ENCODE measurements at regions not wholly inside any gene's neighbourhood (a gene's known extent, or its start where the extent isn't known, plus 50 kb on each side); places are given as distances from the start of the nearest gene placed in this dataset.

DNA sequence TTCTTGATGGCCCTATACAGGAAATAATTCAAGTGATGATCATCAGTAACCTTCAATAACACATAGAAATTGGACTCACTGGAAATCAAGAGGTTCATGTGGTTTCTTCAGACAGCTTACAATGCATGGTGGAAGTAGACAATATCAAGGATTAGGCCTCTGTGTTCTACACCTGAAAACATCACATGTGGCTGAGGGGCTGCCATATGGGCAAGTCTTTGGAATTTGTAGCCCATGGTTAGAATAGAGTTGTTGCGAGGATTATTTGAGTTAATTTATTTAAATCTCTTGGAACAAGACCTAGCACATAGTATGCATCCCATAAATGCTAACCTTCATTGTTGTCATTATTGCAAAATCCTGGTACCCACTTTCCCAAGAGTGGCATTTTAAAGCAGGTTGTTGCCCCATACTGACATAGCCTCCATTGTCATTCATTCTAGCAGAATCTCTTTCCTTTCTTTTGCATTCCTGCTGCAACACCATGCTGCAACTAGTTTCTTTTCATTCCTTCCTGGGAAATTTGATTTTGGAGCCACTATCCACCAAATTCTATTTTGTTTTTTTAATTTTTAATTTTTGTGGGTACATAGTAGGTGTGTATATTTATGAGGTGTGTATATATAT, 352.7 kb upstream of the NAV3 start:
- POLR2A ChIA-PET = no interaction called here

DNA sequence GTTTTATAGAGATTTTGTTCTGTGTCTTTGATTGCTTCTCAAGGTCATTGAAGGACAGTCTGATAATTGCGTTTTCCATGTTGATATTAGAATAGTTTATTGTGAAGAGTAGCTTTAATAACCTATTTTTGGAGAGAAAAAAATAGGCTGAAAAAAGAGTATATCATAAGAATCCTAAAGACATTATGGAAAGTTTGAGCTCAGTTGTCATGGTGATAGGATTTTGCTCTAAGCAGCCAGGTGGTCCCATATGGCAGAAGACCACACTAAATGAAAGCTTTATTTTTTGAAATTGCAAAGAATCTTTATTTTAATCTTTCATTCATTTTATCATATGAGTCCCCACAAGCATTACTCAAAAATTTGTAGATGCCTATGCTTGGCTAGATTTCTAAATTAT, 358.9 kb upstream of the NAV3 start:
- ChIA-PET POLR2A (no interaction called here), CTCF (interaction anchor here (0.6 kb wide), 1 partner anchor 237 kb away, joined by 3 read pairs; no protein-coding TSS in a partner anchor)
- no peaks in the 10 kb centered on the region for H3K4me1 ChIP-seq (ENCODE audit: control insufficient read depth, insufficient read depth, low read length)
- H3K4me3 ChIP-seq (ENCODE audit: low read depth, low read length) = no peak overlapping the region
- H3K9me3 ChIP-seq (ENCODE audit: control insufficient read depth, insufficient read depth, low read depth, low read length) = no peaks in the 10 kb centered on the region
- TF ChIP-seq ZNF621 (tag by site-specific recombination; IDR thresholded peaks at IDR 0.05) = no peak
- no peak for TF ChIP-seq ZSCAN30 (tag by site-specific recombination; IDR thresholded peaks at IDR 0.05)
- no peak for TF ChIP-seq ZNF658 (tag by site-specific recombination; IDR thresholded peaks at IDR 0.05)
- TF ChIP-seq ZNF626 (tag by site-specific recombination; IDR thresholded peaks at IDR 0.05) = no peak
- no peak for TF ChIP-seq KLF9 (tag by site-specific recombination; IDR thresholded peaks at IDR 0.05; ENCODE audit: low read depth)
- TF ChIP-seq ZNF274 (IDR thresholded peaks at IDR 0.05; ENCODE audit: low read length) = no peak
- no peak for TF ChIP-seq ZNF274 (tag by site-specific recombination; IDR thresholded peaks at IDR 0.05; ENCODE audit: borderline replicate concordance)
- no peak for TF ChIP-seq GLI4 (tag by site-specific recombination; IDR thresholded peaks at IDR 0.05)
- TF ChIP-seq, protein P1, sequence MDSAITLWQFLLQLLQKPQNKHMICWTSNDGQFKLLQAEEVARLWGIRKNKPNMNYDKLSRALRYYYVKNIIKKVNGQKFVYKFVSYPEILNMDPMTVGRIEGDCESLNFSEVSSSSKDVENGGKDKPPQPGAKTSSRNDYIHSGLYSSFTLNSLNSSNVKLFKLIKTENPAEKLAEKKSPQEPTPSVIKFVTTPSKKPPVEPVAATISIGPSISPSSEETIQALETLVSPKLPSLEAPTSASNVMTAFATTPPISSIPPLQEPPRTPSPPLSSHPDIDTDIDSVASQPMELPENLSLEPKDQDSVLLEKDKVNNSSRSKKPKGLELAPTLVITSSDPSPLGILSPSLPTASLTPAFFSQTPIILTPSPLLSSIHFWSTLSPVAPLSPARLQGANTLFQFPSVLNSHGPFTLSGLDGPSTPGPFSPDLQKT (IDR thresholded peaks at IDR 0.05; ENCODE audit: borderline replicate concordance, low read depth, low read length) = no peak
- no peak for TF ChIP-seq ZNF292 (tag by site-specific recombination; IDR thresholded peaks at IDR 0.05; ENCODE audit: borderline replicate concordance, low read depth)
- H3K36me3 ChIP-seq (ENCODE audit: control insufficient read depth in 2 of 2, insufficient read depth in 1 of 2, low read length in 2 of 2) = no peaks in the 10 kb centered on the region
- H3K27ac ChIP-seq (ENCODE audit: extremely low read depth, low read depth, low read length) = no peak overlapping the region

More for the DNA sequence above, 352.7 kb upstream of the NAV3 start:
- H3K4me1 ChIP-seq (ENCODE audit: control insufficient read depth, insufficient read depth, low read length) = no peaks in the 10 kb centered on the region
- TF ChIP-seq, protein P2, sequence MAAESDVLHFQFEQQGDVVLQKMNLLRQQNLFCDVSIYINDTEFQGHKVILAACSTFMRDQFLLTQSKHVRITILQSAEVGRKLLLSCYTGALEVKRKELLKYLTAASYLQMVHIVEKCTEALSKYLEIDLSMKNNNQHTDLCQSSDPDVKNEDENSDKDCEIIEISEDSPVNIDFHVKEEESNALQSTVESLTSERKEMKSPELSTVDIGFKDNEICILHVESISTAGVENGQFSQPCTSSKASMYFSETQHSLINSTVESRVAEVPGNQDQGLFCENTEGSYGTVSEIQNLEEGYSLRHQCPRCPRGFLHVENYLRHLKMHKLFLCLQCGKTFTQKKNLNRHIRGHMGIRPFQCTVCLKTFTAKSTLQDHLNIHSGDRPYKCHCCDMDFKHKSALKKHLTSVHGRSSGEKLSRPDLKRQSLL (tag by site-specific recombination; IDR thresholded peaks at IDR 0.05) = no peak
- no peak for TF ChIP-seq TRIM28 (IDR thresholded peaks at IDR 0.05; ENCODE audit: borderline replicate concordance, low read length)
- no peak for TF ChIP-seq ZNF701 (tag by site-specific recombination; IDR thresholded peaks at IDR 0.05)
- no peak for TF ChIP-seq SP2 (tag by site-specific recombination; IDR thresholded peaks at IDR 0.05)
- TF ChIP-seq GLIS2 (tag by site-specific recombination; IDR thresholded peaks at IDR 0.05) = no peak
- no peak for TF ChIP-seq BCL11A (tag by site-specific recombination; IDR thresholded peaks at IDR 0.05; ENCODE audit: low read depth)
- no peak for TF ChIP-seq MYNN (tag by site-specific recombination; IDR thresholded peaks at IDR 0.05; ENCODE audit: borderline replicate concordance)
- TF ChIP-seq ZNF560 (tag by site-specific recombination; IDR thresholded peaks at IDR 0.05; ENCODE audit: borderline replicate concordance) = no peak
- no peak for TF ChIP-seq ZNF658 (tag by site-specific recombination; IDR thresholded peaks at IDR 0.05)
- TF ChIP-seq ZNF114 (tag by site-specific recombination; IDR thresholded peaks at IDR 0.05) = no peak
- TF ChIP-seq ZNF837 (tag by site-specific recombination; IDR thresholded peaks at IDR 0.05) = no peak
- H3K27ac ChIP-seq (ENCODE audit: extremely low read depth, low read depth, low read length) = no peak overlapping the region
- no peak overlapping the region for H3K4me3 ChIP-seq (ENCODE audit: low read depth, low read length)
- H3K36me3 ChIP-seq (ENCODE audit: control insufficient read depth in 2 of 2, insufficient read depth in 1 of 2, low read length in 2 of 2) = no peaks in the 10 kb centered on the region
- no peaks in the 10 kb centered on the region for H3K9me3 ChIP-seq (ENCODE audit: control insufficient read depth, insufficient read depth, low read depth, low read length)
- CTCF ChIA-PET = no interaction called here

DNA sequence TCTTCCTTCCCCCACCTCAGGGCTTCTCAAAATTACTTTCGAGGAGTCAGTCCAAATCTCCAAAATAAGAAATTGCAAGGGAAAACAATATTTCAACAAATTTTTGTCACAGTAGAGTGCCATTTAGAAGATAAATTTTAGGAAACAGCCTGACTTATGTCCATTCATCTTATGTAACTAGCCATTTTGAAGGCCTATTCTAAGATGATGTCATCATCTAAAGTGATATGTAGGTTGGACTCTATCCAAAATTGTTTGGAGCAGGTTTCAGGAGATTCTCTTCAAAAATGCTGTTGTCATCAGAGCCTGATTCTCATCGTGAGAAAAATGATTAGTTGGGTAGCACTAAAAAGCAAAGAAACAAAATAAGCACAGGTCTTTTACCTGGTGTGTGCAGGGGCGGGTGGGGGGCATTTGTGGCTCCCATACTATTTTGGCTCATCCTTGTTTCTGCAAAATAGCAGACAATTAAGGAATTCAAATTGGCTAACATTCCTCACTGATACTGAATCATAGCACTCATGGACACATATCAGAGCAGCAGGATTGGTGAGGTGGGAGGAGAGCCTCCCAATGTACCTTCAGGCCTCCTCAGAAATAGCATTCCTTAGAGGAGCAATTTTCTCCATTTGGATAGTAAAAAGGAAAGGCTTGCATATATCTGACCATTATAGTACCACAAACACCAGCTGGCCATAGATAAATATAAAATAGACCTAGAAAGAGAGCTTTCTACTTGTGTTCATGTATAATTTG, 360.9 kb upstream of the NAV3 start:
- H3K4me1 ChIP-seq (ENCODE audit: control insufficient read depth, insufficient read depth, low read length) = no peaks in the 10 kb centered on the region
- POLR2A ChIA-PET = no interaction called here
- no peaks in the 10 kb centered on the region for H3K9me3 ChIP-seq (ENCODE audit: control insufficient read depth, insufficient read depth, low read depth, low read length)
- CTCF ChIA-PET = no interaction called here
- H3K36me3 ChIP-seq (ENCODE audit: control insufficient read depth in 2 of 2, insufficient read depth in 1 of 2, low read length in 2 of 2) = no peaks in the 10 kb centered on the region
- no peak overlapping the region for H3K27ac ChIP-seq (ENCODE audit: extremely low read depth, low read depth, low read length)
- no peak overlapping the region for H3K4me3 ChIP-seq (ENCODE audit: low read depth, low read length)
- no peak for TF ChIP-seq ZBTB8A (tag by site-specific recombination; IDR thresholded peaks at IDR 0.05)
- no peak for TF ChIP-seq ZNF530 (tag by site-specific recombination; IDR thresholded peaks at IDR 0.05; ENCODE audit: low read depth)
- no peak for TF ChIP-seq ZNF544 (tag by site-specific recombination; IDR thresholded peaks at IDR 0.05)
- TF ChIP-seq ZNF48 (tag by site-specific recombination; IDR thresholded peaks at IDR 0.05) = no peak
- TF ChIP-seq, protein P3, sequence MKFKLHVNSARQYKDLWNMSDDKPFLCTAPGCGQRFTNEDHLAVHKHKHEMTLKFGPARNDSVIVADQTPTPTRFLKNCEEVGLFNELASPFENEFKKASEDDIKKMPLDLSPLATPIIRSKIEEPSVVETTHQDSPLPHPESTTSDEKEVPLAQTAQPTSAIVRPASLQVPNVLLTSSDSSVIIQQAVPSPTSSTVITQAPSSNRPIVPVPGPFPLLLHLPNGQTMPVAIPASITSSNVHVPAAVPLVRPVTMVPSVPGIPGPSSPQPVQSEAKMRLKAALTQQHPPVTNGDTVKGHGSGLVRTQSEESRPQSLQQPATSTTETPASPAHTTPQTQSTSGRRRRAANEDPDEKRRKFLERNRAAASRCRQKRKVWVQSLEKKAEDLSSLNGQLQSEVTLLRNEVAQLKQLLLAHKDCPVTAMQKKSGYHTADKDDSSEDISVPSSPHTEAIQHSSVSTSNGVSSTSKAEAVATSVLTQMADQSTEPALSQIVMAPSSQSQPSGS (tag by site-specific recombination; IDR thresholded peaks at IDR 0.05; ENCODE audit: low read depth) = peak; percentile 55; the same call in 1 of the 2 replicates
- TF ChIP-seq, protein P2 (tag by site-specific recombination; IDR thresholded peaks at IDR 0.05) = no peak
- no peak for TF ChIP-seq ZSCAN16 (tag by site-specific recombination; IDR thresholded peaks at IDR 0.05)

Measured in HEK293 (cell line).